ENCODE measurements at regions not wholly inside any gene's neighbourhood (a gene's known extent, or its start where the extent isn't known, plus 50 kb on each side); places are given as distances from the start of the nearest gene placed in this dataset.

GRCh38 chr12:34358198-34358597 lies 335.9 kb downstream of the ALG10 start:
- peaks cover 0 to 96% (median 92%) of the 10 kb centered on the region in 5 donors for H3K9me3 ChIP-seq (ENCODE audit: control insufficient read depth in 5 of 5, low read length in 5 of 5)

DNA sequence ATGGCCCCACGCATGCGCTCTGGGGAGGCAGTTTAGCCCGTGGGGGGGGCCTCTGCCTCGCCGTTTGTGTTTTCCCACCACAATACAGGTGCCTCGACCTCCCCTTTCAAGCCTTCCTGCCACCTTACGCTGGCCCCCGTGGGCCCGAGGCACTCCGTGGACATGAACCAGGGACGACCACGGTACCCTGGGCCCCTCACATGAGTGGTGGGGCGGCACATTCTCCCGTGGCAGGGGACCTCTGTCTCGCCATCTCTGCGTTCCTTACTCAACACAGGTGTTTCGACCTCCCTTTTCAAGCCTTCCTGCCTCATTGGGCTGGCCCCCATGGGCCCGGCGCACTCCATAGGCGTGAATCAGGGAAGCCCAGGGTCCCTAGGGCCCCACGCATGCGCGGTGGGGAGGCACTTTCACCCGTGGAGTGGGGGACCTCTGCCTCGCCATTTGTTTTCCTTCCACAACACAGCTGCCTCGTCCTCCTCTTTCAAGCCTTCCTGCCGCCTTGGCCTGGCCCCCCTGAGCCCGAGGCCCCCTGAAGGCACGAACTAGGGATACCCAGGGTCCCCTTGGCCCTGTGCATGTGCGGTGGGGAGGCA lies 339.5 kb downstream of the ALG10 start:
- Histone ChIP-seq H3K9me3 (ENCODE audit: control insufficient read depth in 5 of 5, low read length in 5 of 5) (peaks cover 0 to 98% (median 95%) of the 10 kb centered on the region in 5 donors), H3K27ac (ENCODE audit: low read depth, low read length) (no peak overlapping the region), H3K4me1 (ENCODE audit: control insufficient read depth in 5 of 5, insufficient read depth in 5 of 5, low read length in 5 of 5) (no peaks in the 10 kb centered on the region), H3K4me3 (ENCODE audit: low read depth in 1 of 5, low read length in 5 of 5) (no peak overlapping the region), H3K36me3 (ENCODE audit: control insufficient read depth in 5 of 5, insufficient read depth in 5 of 5, low read length in 5 of 5) (no peaks in the 10 kb centered on the region), H3K9ac (ENCODE audit: low read length in 5 of 5) (no peak overlapping the region), H3K27me3 (ENCODE audit: control insufficient read depth in 5 of 5, insufficient read depth in 4 of 5, low read length in 5 of 5) (peaks cover 0 to 4% (median 0%) of the 10 kb centered on the region in 5 donors)

More at GRCh38 chr12:34358198-34358597, 335.9 kb downstream of the ALG10 start:
- Histone ChIP-seq H3K9ac (ENCODE audit: low read length in 5 of 5) (no peak overlapping the region), H3K4me3 (ENCODE audit: low read depth in 1 of 5, low read length in 5 of 5) (peak overlapping the region in 1 of 5 donors; percentile 12), H3K36me3 (ENCODE audit: control insufficient read depth in 5 of 5, insufficient read depth in 5 of 5, low read length in 5 of 5) (no peaks in the 10 kb centered on the region), H3K4me1 (ENCODE audit: control insufficient read depth in 5 of 5, insufficient read depth in 5 of 5, low read length in 5 of 5) (no peaks in the 10 kb centered on the region), H3K27ac (ENCODE audit: low read depth, low read length) (no peak overlapping the region), H3K27me3 (ENCODE audit: control insufficient read depth in 5 of 5, insufficient read depth in 4 of 5, low read length in 5 of 5) (peaks cover 0 to 20% (median 0%) of the 10 kb centered on the region in 5 donors)

- peaks cover 0 to 98% (median 95%) of the 10 kb centered on the region in 5 donors for H3K9me3 ChIP-seq (ENCODE audit: control insufficient read depth in 5 of 5, low read length in 5 of 5)
- H3K36me3 ChIP-seq (ENCODE audit: control insufficient read depth in 5 of 5, insufficient read depth in 5 of 5, low read length in 5 of 5), result no peaks in the 10 kb centered on the region
- no peak overlapping the region for H3K9ac ChIP-seq (ENCODE audit: low read length in 5 of 5)
- peaks cover 0 to 2% (median 0%) of the 10 kb centered on the region in 5 donors for H3K27me3 ChIP-seq (ENCODE audit: control insufficient read depth in 5 of 5, insufficient read depth in 4 of 5, low read length in 5 of 5)
- H3K27ac ChIP-seq (ENCODE audit: low read depth, low read length), result no peak overlapping the region
- no peak overlapping the region for H3K4me3 ChIP-seq (ENCODE audit: low read depth in 1 of 5, low read length in 5 of 5)
- H3K4me1 ChIP-seq (ENCODE audit: control insufficient read depth in 5 of 5, insufficient read depth in 5 of 5, low read length in 5 of 5), result no peaks in the 10 kb centered on the region
Observed at GRCh38 chr12:34363050-34363673, 340.9 kb downstream of the ALG10 start.

- Histone ChIP-seq H3K36me3 (ENCODE audit: control insufficient read depth in 5 of 5, insufficient read depth in 5 of 5, low read length in 5 of 5) (no peaks in the 10 kb centered on the region), H3K27ac (ENCODE audit: low read depth, low read length) (no peak overlapping the region), H3K9me3 (ENCODE audit: control insufficient read depth in 5 of 5, low read length in 5 of 5) (peaks cover 2 to 99% (median 98%) of the 10 kb centered on the region in 5 donors), H3K4me3 (ENCODE audit: low read depth in 1 of 5, low read length in 5 of 5) (peak overlapping the region in 2 of 5 donors; percentile 30 to 35), H3K4me1 (ENCODE audit: control insufficient read depth in 5 of 5, insufficient read depth in 5 of 5, low read length in 5 of 5) (no peaks in the 10 kb centered on the region), H3K27me3 (ENCODE audit: control insufficient read depth in 5 of 5, insufficient read depth in 4 of 5, low read length in 5 of 5) (peaks cover 0 to 2% (median 0%) of the 10 kb centered on the region in 5 donors), H3K9ac (ENCODE audit: low read length in 5 of 5) (no peak overlapping the region)
Observed at GRCh38 chr12:34368079-34368478, 345.8 kb downstream of the ALG10 start.

- Histone ChIP-seq H3K4me1 (ENCODE audit: control insufficient read depth in 5 of 5, insufficient read depth in 5 of 5, low read length in 5 of 5) (no peaks in the 10 kb centered on the region), H3K27me3 (ENCODE audit: control insufficient read depth in 5 of 5, insufficient read depth in 4 of 5, low read length in 5 of 5) (peaks cover 0 to 2% (median 0%) of the 10 kb centered on the region in 5 donors), H3K36me3 (ENCODE audit: control insufficient read depth in 5 of 5, insufficient read depth in 5 of 5, low read length in 5 of 5) (no peaks in the 10 kb centered on the region), H3K9me3 (ENCODE audit: control insufficient read depth in 5 of 5, low read length in 5 of 5) (peaks cover 2 to 100% (median 98%) of the 10 kb centered on the region in 5 donors), H3K27ac (ENCODE audit: low read depth, low read length) (no peak overlapping the region), H3K9ac (ENCODE audit: low read length in 5 of 5) (no peak overlapping the region), H3K4me3 (ENCODE audit: low read depth in 1 of 5, low read length in 5 of 5) (peak overlapping the region in 2 of 5 donors; percentile 9 to 12)
Observed at GRCh38 chr12:34371050-34371449, 348.8 kb downstream of the ALG10 start.

GRCh38 chr12:34372003-34372402 lies 349.7 kb downstream of the ALG10 start:
- no peak overlapping the region for H3K27ac ChIP-seq (ENCODE audit: low read depth, low read length)
- H3K9me3 ChIP-seq (ENCODE audit: control insufficient read depth in 5 of 5, low read length in 5 of 5), result peaks cover 2 to 100% (median 98%) of the 10 kb centered on the region in 5 donors
- no peaks in the 10 kb centered on the region for H3K4me1 ChIP-seq (ENCODE audit: control insufficient read depth in 5 of 5, insufficient read depth in 5 of 5, low read length in 5 of 5)
- peaks cover 0 to 2% (median 0%) of the 10 kb centered on the region in 5 donors for H3K27me3 ChIP-seq (ENCODE audit: control insufficient read depth in 5 of 5, insufficient read depth in 4 of 5, low read length in 5 of 5)
- peak overlapping the region in 1 of 5 donors; percentile 5 for H3K4me3 ChIP-seq (ENCODE audit: low read depth in 1 of 5, low read length in 5 of 5)
- no peaks in the 10 kb centered on the region for H3K36me3 ChIP-seq (ENCODE audit: control insufficient read depth in 5 of 5, insufficient read depth in 5 of 5, low read length in 5 of 5)
- no peak overlapping the region for H3K9ac ChIP-seq (ENCODE audit: low read length in 5 of 5)

GRCh38 chr12:34373926-34374325 lies 351.6 kb downstream of the ALG10 start:
- peaks cover 2 to 99% (median 95%) of the 10 kb centered on the region in 5 donors for H3K9me3 ChIP-seq (ENCODE audit: control insufficient read depth in 5 of 5, low read length in 5 of 5)
- peaks cover 0 to 2% (median 0%) of the 10 kb centered on the region in 5 donors for H3K27me3 ChIP-seq (ENCODE audit: control insufficient read depth in 5 of 5, insufficient read depth in 4 of 5, low read length in 5 of 5)
- no peaks in the 10 kb centered on the region for H3K4me1 ChIP-seq (ENCODE audit: control insufficient read depth in 5 of 5, insufficient read depth in 5 of 5, low read length in 5 of 5)
- no peaks in the 10 kb centered on the region for H3K36me3 ChIP-seq (ENCODE audit: control insufficient read depth in 5 of 5, insufficient read depth in 5 of 5, low read length in 5 of 5)
- H3K4me3 ChIP-seq (ENCODE audit: low read depth in 1 of 5, low read length in 5 of 5), result peak overlapping the region in 2 of 5 donors; percentile 18 to 28
- no peak overlapping the region for H3K9ac ChIP-seq (ENCODE audit: low read length in 5 of 5)
- no peak overlapping the region for H3K27ac ChIP-seq (ENCODE audit: low read depth, low read length)

- Histone ChIP-seq H3K9ac (ENCODE audit: low read length in 5 of 5) (no peak overlapping the region), H3K27me3 (ENCODE audit: control insufficient read depth in 5 of 5, insufficient read depth in 4 of 5, low read length in 5 of 5) (peaks cover 0 to 2% (median 2%) of the 10 kb centered on the region in 5 donors), H3K27ac (ENCODE audit: low read depth, low read length) (no peak overlapping the region), H3K4me3 (ENCODE audit: low read depth in 1 of 5, low read length in 5 of 5) (peak overlapping the region in 1 of 5 donors; percentile 32), H3K4me1 (ENCODE audit: control insufficient read depth in 5 of 5, insufficient read depth in 5 of 5, low read length in 5 of 5) (no peaks in the 10 kb centered on the region), H3K36me3 (ENCODE audit: control insufficient read depth in 5 of 5, insufficient read depth in 5 of 5, low read length in 5 of 5) (no peaks in the 10 kb centered on the region), H3K9me3 (ENCODE audit: control insufficient read depth in 5 of 5, low read length in 5 of 5) (peaks cover 0 to 99% (median 95%) of the 10 kb centered on the region in 5 donors)
Observed at GRCh38 chr12:34376133-34376799, 354.0 kb downstream of the ALG10 start.

GRCh38 chr12:34377243-34378035 lies 355.1 kb downstream of the ALG10 start:
- Histone ChIP-seq H3K27ac (ENCODE audit: low read depth, low read length) (no peak overlapping the region), H3K9ac (ENCODE audit: low read length in 5 of 5) (no peak overlapping the region), H3K4me1 (ENCODE audit: control insufficient read depth in 5 of 5, insufficient read depth in 5 of 5, low read length in 5 of 5) (no peaks in the 10 kb centered on the region), H3K27me3 (ENCODE audit: control insufficient read depth in 5 of 5, insufficient read depth in 4 of 5, low read length in 5 of 5) (peaks cover 0 to 8% (median 2%) of the 10 kb centered on the region in 5 donors), H3K9me3 (ENCODE audit: control insufficient read depth in 5 of 5, low read length in 5 of 5) (peaks cover 0 to 99% (median 94%) of the 10 kb centered on the region in 5 donors), H3K36me3 (ENCODE audit: control insufficient read depth in 5 of 5, insufficient read depth in 5 of 5, low read length in 5 of 5) (no peaks in the 10 kb centered on the region), H3K4me3 (ENCODE audit: low read depth in 1 of 5, low read length in 5 of 5) (peak overlapping the region in 1 of 5 donors; percentile 32)
